Fibroblast of lung (primary cell): ENCODE measurements at regions not wholly inside any gene's neighbourhood (a gene's known extent, or its start where the extent isn't known, plus 50 kb on each side); places are given as distances from the start of the nearest gene placed in this dataset.

Experiments used
- DNase-seq, 2 donors: peaks; one replicate each; pipeline versions ENCODE4 v3.0.0 to v3.0.0-alpha.2; 2010; ENCODE audit warnings: low read depth in 2 of 2
- H2AFZ ChIP-seq: 2 replicates; pipeline ENCODE4 v1.5.1; 2012; ENCODE audit warnings: low read length, control low read depth, inconsistent platforms
- H3K27ac ChIP-seq: 2 replicates; pipeline ENCODE4 v1.5.1; 2011; ENCODE audit warnings: low read length, control low read depth; ENCODE audit not compliant: insufficient read depth
- H3K27me3 ChIP-seq: 2 replicates; pipeline ENCODE4 v1.5.1; 2011; ENCODE audit warnings: mild to moderate bottlenecking, low read length; ENCODE audit not compliant: control insufficient read depth, insufficient read depth
- H3K36me3 ChIP-seq: 2 replicates; pipeline ENCODE4 v1.5.1; 2011; ENCODE audit warnings: low read length; ENCODE audit not compliant: control insufficient read depth, insufficient read depth
- H3K4me1 ChIP-seq: 2 replicates; pipeline ENCODE4 v1.5.1; 2011; ENCODE audit warnings: low read length; ENCODE audit not compliant: control insufficient read depth, insufficient read depth; ENCODE audit errors: extremely low read depth
- H3K4me2 ChIP-seq: 2 replicates; pipeline ENCODE4 v1.5.1; 2011; ENCODE audit warnings: low read length, control low read depth; ENCODE audit not compliant: insufficient read depth; ENCODE audit errors: extremely low read depth
- H3K4me3 ChIP-seq, 4 experiments: fragments of 200-600 bp in 1 of 4; sonication (generic) in 1 of 4; replicated peaks in 1 of 4; 2 replicates each; pipeline ENCODE4 v1.5.1; 2011 to 2016; ENCODE audit warnings: low read length in 4 of 4, low read depth in 3 of 4, mild to moderate bottlenecking in 3 of 4, control low read depth in 2 of 4, inconsistent platforms in 1 of 4, mixed read lengths in 1 of 4; ENCODE audit not compliant: insufficient read depth in 1 of 4; ENCODE audit errors: control extremely low read depth in 1 of 4
- H3K79me2 ChIP-seq: 2 replicates; pipeline ENCODE4 v1.5.1; 2012; ENCODE audit warnings: mild to moderate bottlenecking, low read length, inconsistent platforms; ENCODE audit not compliant: control insufficient read depth, insufficient read depth
- H3K9ac ChIP-seq: 2 replicates; pipeline ENCODE4 v1.5.1; 2011; ENCODE audit warnings: mild to moderate bottlenecking, low read length, control low read depth; ENCODE audit not compliant: insufficient read depth
- H3K9me3 ChIP-seq: 2 replicates; pipeline ENCODE4 v1.5.1; 2012; ENCODE audit warnings: low read depth, low read length; ENCODE audit not compliant: control insufficient read depth, insufficient read depth
- H4K20me1 ChIP-seq: 2 replicates; pipeline ENCODE4 v1.5.1; 2011; ENCODE audit warnings: low read length; ENCODE audit not compliant: control insufficient read depth, insufficient read depth; ENCODE audit errors: extremely low read depth
- EZH2 ChIP-seq: IDR thresholded peaks from 2 replicates; pipeline ENCODE4 v1.5.1; 2012; ENCODE audit warnings: low read length, control low read depth, mild to moderate bottlenecking; ENCODE audit errors: missing control alignments
- TF ChIP-seq, protein P1 (sequence below), 2 donors: IDR thresholded peaks in 1 of 2; conservative IDR thresholded peaks in 1 of 2; 1 replicate in 1 of 2; 2 replicates in 1 of 2; pipeline ENCODE4 v1.5.1; 2011 to 2012; ENCODE audit warnings: low read length in 2 of 2, control low read depth in 1 of 2, inconsistent platforms in 1 of 2, low read depth in 1 of 2, mild to moderate bottlenecking in 1 of 2

DNA sequence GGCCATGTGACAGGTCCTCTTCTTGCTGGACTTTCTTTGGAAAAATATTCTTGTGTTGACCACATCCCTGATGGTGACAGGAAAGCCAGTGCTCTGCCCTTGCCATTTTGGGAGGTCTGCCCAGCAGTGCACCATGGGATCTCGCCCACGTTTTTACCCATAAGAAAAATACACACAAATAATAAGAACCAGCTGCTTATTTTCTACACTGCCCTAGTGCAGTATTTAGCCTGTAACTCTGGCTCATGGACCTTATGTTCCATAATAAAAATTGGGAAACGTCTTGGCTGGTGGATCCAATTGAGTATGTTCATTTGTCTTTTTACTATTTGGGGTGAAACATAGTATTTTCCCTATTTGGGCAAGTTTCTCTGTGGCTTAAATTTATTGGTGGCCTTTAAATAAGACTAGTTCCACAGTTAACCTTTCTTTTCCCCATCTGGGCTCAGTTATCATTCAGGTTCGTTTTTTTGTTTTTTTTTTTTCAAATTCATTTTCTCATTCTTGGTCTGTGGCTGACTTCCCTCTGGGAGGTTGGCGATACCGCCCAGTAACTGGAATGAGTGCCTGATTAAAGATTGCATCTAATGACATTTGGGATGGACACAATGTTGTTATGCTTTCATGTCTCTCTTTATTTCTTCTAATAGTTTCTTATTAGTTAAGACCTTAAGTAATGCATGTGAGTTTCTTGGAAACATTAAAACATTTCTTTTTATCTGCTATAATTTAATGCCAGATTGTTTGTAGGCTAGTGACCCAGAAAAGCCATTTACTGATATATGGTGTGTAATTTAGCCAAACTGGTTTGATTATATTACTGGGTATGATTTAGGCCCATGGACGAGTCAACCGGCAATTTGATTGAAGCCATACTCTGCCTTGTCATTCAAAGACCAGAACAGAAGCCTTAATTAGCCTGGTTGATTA lies 163.7 kb downstream of the FGF10 start:
- Histone ChIP-seq H3K4me1 (no peaks in the 10 kb centered on the region), H3K36me3 (no peaks in the 10 kb centered on the region), H3K9ac (no peak overlapping the region), H4K20me1 (no peaks in the 10 kb centered on the region), H3K27ac (no peak overlapping the region), H3K4me3 (no peak overlapping the region), H3K4me2 (no peak overlapping the region), H2AFZ (no peak overlapping the region), H3K79me2 (no peaks in the 10 kb centered on the region), H3K27me3 (no peaks in the 10 kb centered on the region), H3K9me3 (no peaks in the 10 kb centered on the region)
- TF ChIP-seq EZH2 = no peak
- TF ChIP-seq, protein P1, sequence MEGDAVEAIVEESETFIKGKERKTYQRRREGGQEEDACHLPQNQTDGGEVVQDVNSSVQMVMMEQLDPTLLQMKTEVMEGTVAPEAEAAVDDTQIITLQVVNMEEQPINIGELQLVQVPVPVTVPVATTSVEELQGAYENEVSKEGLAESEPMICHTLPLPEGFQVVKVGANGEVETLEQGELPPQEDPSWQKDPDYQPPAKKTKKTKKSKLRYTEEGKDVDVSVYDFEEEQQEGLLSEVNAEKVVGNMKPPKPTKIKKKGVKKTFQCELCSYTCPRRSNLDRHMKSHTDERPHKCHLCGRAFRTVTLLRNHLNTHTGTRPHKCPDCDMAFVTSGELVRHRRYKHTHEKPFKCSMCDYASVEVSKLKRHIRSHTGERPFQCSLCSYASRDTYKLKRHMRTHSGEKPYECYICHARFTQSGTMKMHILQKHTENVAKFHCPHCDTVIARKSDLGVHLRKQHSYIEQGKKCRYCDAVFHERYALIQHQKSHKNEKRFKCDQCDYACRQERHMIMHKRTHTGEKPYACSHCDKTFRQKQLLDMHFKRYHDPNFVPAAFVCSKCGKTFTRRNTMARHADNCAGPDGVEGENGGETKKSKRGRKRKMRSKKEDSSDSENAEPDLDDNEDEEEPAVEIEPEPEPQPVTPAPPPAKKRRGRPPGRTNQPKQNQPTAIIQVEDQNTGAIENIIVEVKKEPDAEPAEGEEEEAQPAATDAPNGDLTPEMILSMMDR (conservative IDR thresholded peaks at IDR 0.05 in 1 of 2, IDR thresholded peaks at IDR 0.05 in 1 of 2; ENCODE audit: low read depth in 1 of 2, low read length in 2 of 2) = no peak
- no peak for DNase-seq

DNA sequence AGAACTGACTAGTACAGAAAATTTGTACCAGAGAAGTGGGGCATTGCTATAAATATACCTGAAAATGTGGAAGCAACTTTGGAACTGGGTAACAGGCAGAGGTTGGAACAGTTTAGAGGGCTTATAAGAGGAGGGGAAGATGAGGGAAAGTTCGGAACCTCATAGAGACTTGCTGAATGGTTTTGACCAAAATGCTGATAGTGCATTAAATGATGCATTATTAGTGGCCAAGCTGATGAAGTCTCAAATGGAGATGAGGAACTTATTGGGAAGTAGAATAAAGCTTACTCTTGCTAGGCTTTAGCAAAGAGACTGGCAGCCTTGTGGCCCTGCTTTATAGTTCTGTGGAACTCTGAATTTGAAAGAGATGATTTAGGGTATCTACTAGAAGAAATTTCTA lies 189.8 kb downstream of the FGF10 start:
- H3K27me3 ChIP-seq = no peaks in the 10 kb centered on the region
- no peaks in the 10 kb centered on the region for H4K20me1 ChIP-seq
- TF ChIP-seq, protein P1 (conservative IDR thresholded peaks at IDR 0.05 in 1 of 2, IDR thresholded peaks at IDR 0.05 in 1 of 2; ENCODE audit: low read depth in 1 of 2, low read length in 2 of 2) = no peak
- no peak for TF ChIP-seq EZH2
- no peaks in the 10 kb centered on the region for H3K9me3 ChIP-seq
- no peaks in the 10 kb centered on the region for H3K4me1 ChIP-seq
- H3K27ac ChIP-seq = no peak overlapping the region
- no peak overlapping the region for H3K9ac ChIP-seq
- no peak overlapping the region for H2AFZ ChIP-seq
- DNase-seq = no peak
- no peaks in the 10 kb centered on the region for H3K36me3 ChIP-seq
- no peak overlapping the region for H3K4me2 ChIP-seq
- no peaks in the 10 kb centered on the region for H3K79me2 ChIP-seq
- no peak overlapping the region for H3K4me3 ChIP-seq

DNA sequence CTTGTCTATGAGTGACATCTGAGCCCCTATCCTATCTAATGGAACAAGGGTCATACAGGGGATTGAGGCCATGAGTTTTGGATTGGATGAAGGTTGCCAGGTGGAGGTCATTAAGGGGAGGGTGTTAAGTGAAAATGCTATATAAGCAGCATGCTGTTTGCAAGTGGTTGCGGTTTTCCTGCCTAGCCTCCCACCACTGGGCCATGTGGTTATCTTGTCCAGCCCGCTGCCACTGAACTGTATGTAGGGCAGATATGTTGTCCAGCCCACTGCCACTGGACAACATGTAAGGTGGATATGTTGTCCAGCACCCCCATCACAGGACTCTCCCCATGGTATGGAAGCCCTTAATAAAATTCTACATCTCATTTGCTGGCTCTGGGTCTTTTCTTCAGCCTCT lies 200.0 kb downstream of the FGF10 start:
- DNase-seq = no peak
- no peak for TF ChIP-seq EZH2
- TF ChIP-seq, protein P1 (conservative IDR thresholded peaks at IDR 0.05 in 1 of 2, IDR thresholded peaks at IDR 0.05 in 1 of 2; ENCODE audit: low read depth in 1 of 2, low read length in 2 of 2) = no peak
- H3K4me1 ChIP-seq = no peaks in the 10 kb centered on the region

More for the DNA sequence above, 200.0 kb downstream of the FGF10 start:
- no peaks in the 10 kb centered on the region for H3K9me3 ChIP-seq
- no peak overlapping the region for H3K4me2 ChIP-seq
- H3K36me3 ChIP-seq = no peaks in the 10 kb centered on the region
- H4K20me1 ChIP-seq = no peaks in the 10 kb centered on the region
- no peak overlapping the region for H3K27ac ChIP-seq
- no peaks in the 10 kb centered on the region for H3K79me2 ChIP-seq
- no peak overlapping the region for H3K4me3 ChIP-seq
- no peak overlapping the region for H2AFZ ChIP-seq
- no peak overlapping the region for H3K9ac ChIP-seq
- H3K27me3 ChIP-seq = no peaks in the 10 kb centered on the region
